Epithelial cell of proximal tubule (primary cell): ENCODE measurements at regions not wholly inside any gene's neighbourhood (a gene's known extent, or its start where the extent isn't known, plus 50 kb on each side); places are given as distances from the start of the nearest gene placed in this dataset.
"Not testable (repeated sequence)": the region's sequence is repeated elsewhere in the genome, so short reads cannot be mapped to it uniquely, and the experiment has no call there.

Experiments used
- DNase-seq: peaks from one replicate; pipeline ENCODE4 v3.0.0-alpha.2; 2011; ENCODE audit warnings: low read depth
- H3K4me3 ChIP-seq: 2 replicates; pipeline ENCODE4 v1.5.1; 2011; ENCODE audit warnings: low read depth, mild to moderate bottlenecking, low read length
- TF ChIP-seq, protein P1 (sequence below): conservative IDR thresholded peaks from 2 replicates; pipeline ENCODE4 v1.5.1; 2012; ENCODE audit warnings: low read depth, mild to moderate bottlenecking, low read length

DNA sequence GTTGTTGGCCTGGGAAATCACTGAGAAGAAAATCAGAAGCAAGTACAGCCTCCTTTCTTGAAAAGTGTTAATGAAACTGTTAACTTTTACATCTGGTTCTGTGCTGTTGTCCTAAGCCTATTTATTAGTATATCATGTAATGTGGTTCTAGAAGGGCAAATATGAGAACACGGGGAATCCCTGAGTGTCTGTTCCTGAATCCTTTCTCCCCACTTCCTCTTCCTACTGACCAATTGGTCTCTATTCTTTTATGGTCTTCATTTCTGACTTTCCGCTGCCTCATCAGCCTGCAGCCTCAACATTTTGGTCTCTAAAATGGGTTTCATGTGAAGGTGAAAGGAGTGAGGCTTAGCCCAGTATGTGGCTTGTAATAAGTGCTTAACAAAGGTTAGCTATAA, 159.9 kb upstream of the MAMLD1 start:
- H3K4me3 ChIP-seq = no peak overlapping the region
- no peak for DNase-seq
- TF ChIP-seq, protein P1, sequence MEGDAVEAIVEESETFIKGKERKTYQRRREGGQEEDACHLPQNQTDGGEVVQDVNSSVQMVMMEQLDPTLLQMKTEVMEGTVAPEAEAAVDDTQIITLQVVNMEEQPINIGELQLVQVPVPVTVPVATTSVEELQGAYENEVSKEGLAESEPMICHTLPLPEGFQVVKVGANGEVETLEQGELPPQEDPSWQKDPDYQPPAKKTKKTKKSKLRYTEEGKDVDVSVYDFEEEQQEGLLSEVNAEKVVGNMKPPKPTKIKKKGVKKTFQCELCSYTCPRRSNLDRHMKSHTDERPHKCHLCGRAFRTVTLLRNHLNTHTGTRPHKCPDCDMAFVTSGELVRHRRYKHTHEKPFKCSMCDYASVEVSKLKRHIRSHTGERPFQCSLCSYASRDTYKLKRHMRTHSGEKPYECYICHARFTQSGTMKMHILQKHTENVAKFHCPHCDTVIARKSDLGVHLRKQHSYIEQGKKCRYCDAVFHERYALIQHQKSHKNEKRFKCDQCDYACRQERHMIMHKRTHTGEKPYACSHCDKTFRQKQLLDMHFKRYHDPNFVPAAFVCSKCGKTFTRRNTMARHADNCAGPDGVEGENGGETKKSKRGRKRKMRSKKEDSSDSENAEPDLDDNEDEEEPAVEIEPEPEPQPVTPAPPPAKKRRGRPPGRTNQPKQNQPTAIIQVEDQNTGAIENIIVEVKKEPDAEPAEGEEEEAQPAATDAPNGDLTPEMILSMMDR = no peak

DNA sequence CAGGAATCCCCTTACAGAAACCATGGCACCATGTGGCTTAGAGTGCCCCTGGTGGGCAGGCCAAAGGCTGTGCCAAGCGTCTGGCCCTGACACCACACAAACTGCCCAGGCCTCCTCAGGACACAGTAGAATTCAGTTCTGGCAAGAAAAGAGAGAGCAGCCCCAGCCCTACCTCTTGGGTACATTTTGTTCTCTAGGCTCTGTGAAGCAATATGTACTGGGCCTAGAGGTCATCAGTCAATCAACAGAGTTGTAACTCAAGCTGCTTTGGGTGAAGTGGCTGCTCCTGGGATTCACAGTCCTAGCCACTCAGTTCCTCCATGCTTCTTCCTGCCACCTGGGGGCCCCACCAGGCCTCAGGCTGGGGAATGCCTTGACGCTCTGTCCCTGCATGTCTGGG, 158.1 kb upstream of the MAMLD1 start:
- DNase-seq = no peak
- H3K4me3 ChIP-seq = no peak overlapping the region
- TF ChIP-seq, protein P1 = peak; percentile 33

DNA sequence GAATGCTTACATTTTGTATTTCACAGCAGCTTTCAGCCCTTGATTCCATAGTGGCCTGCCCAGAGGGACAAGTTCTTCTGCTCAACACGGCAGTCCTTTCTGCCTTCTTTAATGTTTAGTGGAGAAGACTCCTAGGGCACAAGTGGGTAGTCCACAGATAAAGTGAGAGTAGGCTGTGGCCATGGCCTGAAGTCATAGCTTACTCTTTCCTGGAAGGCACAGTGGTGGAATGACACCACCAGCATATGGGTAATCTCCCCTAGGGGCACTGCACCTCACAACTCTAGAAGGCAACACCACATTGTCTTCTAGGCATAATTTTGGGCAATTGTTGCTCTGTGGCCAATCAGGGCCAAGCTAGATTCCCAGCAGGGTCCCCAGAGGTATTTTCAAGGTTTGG, 155.4 kb upstream of the MAMLD1 start:
- TF ChIP-seq, protein P1 = no peak
- H3K4me3 ChIP-seq = no peak overlapping the region
- no peak for DNase-seq

DNA sequence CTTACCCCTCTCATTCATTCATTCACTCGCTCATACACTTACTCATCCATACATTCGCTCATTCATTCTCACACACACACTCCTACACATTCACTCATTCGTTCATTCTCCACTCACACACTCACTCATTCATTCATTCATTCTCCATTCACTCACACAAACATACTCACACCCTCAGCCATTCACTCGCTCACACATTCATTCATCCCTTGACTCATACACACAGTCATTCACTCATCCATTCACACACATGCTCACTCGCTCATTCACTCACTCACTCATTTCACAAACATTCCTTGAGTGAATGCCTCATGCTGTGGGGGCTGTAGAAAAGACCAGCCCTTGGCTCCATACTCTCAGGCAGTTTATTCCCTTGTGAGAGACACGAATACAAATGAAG, 151.1 kb upstream of the MAMLD1 start:
- no peak for DNase-seq

DNA sequence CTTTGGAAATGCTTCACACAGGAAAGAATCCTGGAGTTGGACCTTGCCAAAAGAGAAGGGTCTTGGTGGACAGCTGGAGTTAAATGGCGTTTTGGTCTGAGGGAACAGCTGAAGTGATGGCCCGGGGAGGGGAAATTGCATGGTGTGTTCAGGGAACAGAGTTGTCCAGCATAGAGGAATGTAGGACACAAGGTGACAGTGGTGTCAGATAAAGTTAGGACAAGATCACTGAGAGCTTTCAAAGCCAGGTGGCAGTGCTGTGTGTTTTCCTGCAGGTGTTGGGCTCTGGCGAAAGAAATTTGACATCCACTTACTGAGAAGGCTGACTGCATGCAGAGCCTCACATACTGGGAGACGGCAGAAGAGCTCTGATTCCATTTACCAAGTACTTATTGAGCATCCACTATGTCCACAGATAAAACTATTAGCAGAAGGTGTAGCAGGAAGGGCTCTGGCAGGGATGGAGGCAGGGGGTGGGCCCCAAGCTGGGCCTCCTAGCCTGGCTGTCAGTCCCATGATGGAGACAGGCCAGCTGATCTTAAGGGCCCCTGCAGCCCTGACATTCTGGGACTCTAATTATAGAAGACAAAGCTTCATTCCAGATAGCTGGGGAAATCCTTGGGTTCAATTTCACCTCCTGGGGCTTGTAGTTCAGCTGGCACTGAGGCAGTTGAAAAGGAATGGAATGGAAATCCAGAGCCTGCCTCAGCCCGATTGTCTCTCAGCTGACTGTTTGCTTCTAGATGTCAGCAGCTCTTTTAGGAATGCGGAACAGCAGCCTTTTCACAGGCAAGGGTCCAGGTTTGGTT, 150.2 kb upstream of the MAMLD1 start:
- no peak for DNase-seq
- TF ChIP-seq, protein P1 = no peak

More for the DNA sequence above, 151.1 kb upstream of the MAMLD1 start:
- TF ChIP-seq, protein P1 = no peak
- no peak overlapping the region for H3K4me3 ChIP-seq

DNA sequence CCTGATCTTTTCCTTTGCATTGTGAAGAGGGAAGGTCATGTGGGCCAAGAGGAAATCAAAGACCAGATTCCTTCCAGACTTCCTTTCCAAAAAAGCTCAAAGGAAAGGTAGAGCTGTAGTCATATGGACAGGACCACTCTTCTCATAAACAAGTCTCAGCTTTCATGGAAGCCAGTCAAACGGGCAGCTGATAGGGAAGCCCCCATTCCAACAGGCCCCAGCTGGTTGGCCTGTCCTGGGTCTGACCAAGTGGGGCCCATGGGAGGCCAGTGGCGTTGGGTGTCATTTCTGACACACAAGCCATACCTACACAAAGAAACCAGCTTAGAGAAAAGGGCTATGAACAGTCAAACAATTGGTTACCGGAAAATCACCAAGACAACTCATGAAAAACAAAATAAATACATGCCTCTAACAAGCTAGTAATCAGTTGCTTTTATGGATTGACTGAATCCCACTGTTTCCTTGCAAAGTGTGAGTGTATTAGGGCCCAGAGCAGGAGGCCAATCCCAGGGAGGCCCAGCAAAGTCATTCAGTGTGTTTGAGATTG, 149.6 kb upstream of the MAMLD1 start:
- no peak overlapping the region for H3K4me3 ChIP-seq
- TF ChIP-seq, protein P1 = no peak
- no peak for DNase-seq

More for the DNA sequence above, 150.2 kb upstream of the MAMLD1 start:
- no peak overlapping the region for H3K4me3 ChIP-seq

DNA sequence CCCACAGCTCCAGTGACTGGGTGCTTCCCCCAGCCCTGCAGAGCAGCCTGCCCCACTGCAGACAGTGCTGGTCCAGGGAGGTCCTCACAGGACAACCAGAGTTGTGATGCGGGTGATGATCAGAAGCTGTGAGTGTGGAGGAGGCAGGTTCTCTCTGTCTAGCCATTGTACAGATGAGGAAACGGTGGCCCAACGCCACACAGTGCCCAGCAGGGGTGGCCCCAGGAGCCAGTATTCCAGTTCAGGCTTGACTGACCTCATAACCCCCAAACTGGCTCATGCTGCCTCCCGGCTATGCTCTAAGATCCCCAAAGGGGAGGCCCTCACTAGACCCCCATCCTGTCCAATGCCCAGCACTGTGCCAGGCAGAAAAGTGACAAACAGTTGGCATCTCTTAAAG, 147.1 kb upstream of the MAMLD1 start:
- not testable (repeated sequence) for DNase-seq, H3K4me3 ChIP-seq
